Thymus (tissue), 11 donors: ENCODE measurements at regions not wholly inside any gene's neighbourhood (a gene's known extent, or its start where the extent isn't known, plus 50 kb on each side); places are given as distances from the start of the nearest gene placed in this dataset.

Experiments
- DNase-seq, 9 donors: peaks; one replicate each; pipeline ENCODE4 v3.0.0-alpha.2; 2013; ENCODE audit warnings: low spot score in 9 of 9, low read depth in 6 of 9, missing footprints in 1 of 9
- H3K27ac ChIP-seq, 2 donors: one replicate each; pipeline ENCODE4 v1.5.1; 2013; ENCODE audit warnings: control low read depth in 1 of 2, low read depth in 1 of 2, low read length in 1 of 2, mild to moderate bottlenecking in 1 of 2, moderate library complexity in 1 of 2
- H3K27me3 ChIP-seq, 2 donors: one replicate each; pipeline ENCODE4 v1.5.1; 2013; ENCODE audit warnings: low read length in 1 of 2; ENCODE audit not compliant: control insufficient read depth in 2 of 2, insufficient read depth in 1 of 2
- H3K36me3 ChIP-seq, 2 donors: one replicate each; pipeline ENCODE4 v1.5.1; 2013; ENCODE audit warnings: low read length in 1 of 2, mild to moderate bottlenecking in 1 of 2, moderate library complexity in 1 of 2; ENCODE audit not compliant: control insufficient read depth in 2 of 2, insufficient read depth in 2 of 2
- H3K4me1 ChIP-seq, 2 donors: one replicate each; pipeline ENCODE4 v1.5.1; 2013; ENCODE audit warnings: low read length in 2 of 2; ENCODE audit not compliant: control insufficient read depth in 2 of 2, insufficient read depth in 2 of 2
- H3K4me3 ChIP-seq, 2 donors: one replicate each; pipeline ENCODE4 v1.5.1; 2013; ENCODE audit warnings: low read length in 2 of 2, control low read depth in 1 of 2, mild to moderate bottlenecking in 1 of 2
- H3K9me3 ChIP-seq, 2 donors: one replicate each; pipeline ENCODE4 v1.5.1; 2013; ENCODE audit warnings: low read length in 1 of 2, mild to moderate bottlenecking in 1 of 2; ENCODE audit not compliant: control insufficient read depth in 2 of 2, insufficient read depth in 1 of 2
- WGBS: extraction: QIAGEN DNeasy Blood & Tissue Kit; methylation state at CpG from one replicate; pipeline ENCODE4 v1.1.7; 2013; 5-methylcytosine and 5-hydroxymethylcytosine counted together
- donor health status: healthy.

GRCh38 chr10:130751851-130752250, 559.7 kb downstream of the TCERG1L start:
- WGBS = 78% methylated on average over 8 of the region's 8 CpGs
- Histone ChIP-seq H3K4me1 (no peaks in the 10 kb centered on the region), H3K9me3 (no peaks in the 10 kb centered on the region), H3K27ac (no peak overlapping the region), H3K4me3 (no peak overlapping the region), H3K36me3 (no peaks in the 10 kb centered on the region), H3K27me3 (no peaks in the 10 kb centered on the region)
- DNase-seq = no peak

- Histone ChIP-seq H3K36me3 (no peaks in the 10 kb centered on the region), H3K27ac (no peak overlapping the region), H3K27me3 (no peaks in the 10 kb centered on the region), H3K4me1 (no peaks in the 10 kb centered on the region), H3K4me3 (no peak overlapping the region), H3K9me3 (peaks cover 0 to 13% of the 10 kb centered on the region in 2 donors)
- WGBS = 87% methylated on average over 6 of the region's 6 CpGs
- no peak for DNase-seq
These were observed 554.9 kb downstream of the TCERG1L start for GRCh38 chr10:130756651-130757050.

GRCh38 chr10:130757271-130757670, 554.2 kb downstream of the TCERG1L start:
- H3K4me3 ChIP-seq = no peak overlapping the region
- no peak for DNase-seq
- WGBS = 82% methylated on average over 5 of the region's 5 CpGs

GRCh38 chr10:130757821-130758489, 553.6 kb downstream of the TCERG1L start:
- no peak for DNase-seq

More at GRCh38 chr10:130757271-130757670, 554.2 kb downstream of the TCERG1L start:
- H3K27me3 ChIP-seq = no peaks in the 10 kb centered on the region
- H3K4me1 ChIP-seq = no peaks in the 10 kb centered on the region
- no peaks in the 10 kb centered on the region for H3K36me3 ChIP-seq
- H3K27ac ChIP-seq = no peak overlapping the region
- H3K9me3 ChIP-seq = peaks cover 0 to 14% of the 10 kb centered on the region in 2 donors

GRCh38 chr10:130758529-130758928, 553.0 kb downstream of the TCERG1L start:
- no peak for DNase-seq
- H3K9me3 ChIP-seq = peaks cover 0 to 19% of the 10 kb centered on the region in 2 donors
- no peak overlapping the region for H3K4me3 ChIP-seq
- no peaks in the 10 kb centered on the region for H3K36me3 ChIP-seq
- H3K4me1 ChIP-seq = no peaks in the 10 kb centered on the region
- no peak overlapping the region for H3K27ac ChIP-seq
- WGBS = 87% methylated on average over 5 of the region's 5 CpGs
- H3K27me3 ChIP-seq = no peaks in the 10 kb centered on the region

More at GRCh38 chr10:130757821-130758489, 553.6 kb downstream of the TCERG1L start:
- H3K27ac ChIP-seq = no peak overlapping the region
- H3K36me3 ChIP-seq = no peaks in the 10 kb centered on the region
- no peaks in the 10 kb centered on the region for H3K27me3 ChIP-seq
- H3K4me1 ChIP-seq = no peaks in the 10 kb centered on the region
- 84% methylated on average over 17 of the region's 17 CpGs for WGBS
- no peak overlapping the region for H3K4me3 ChIP-seq
- peaks cover 0 to 19% of the 10 kb centered on the region in 2 donors for H3K9me3 ChIP-seq

GRCh38 chr10:130761032-130761575, 550.4 kb downstream of the TCERG1L start:
- no peaks in the 10 kb centered on the region for H3K4me1 ChIP-seq
- no peak overlapping the region for H3K4me3 ChIP-seq
- H3K27me3 ChIP-seq = no peaks in the 10 kb centered on the region
- WGBS = 94% methylated on average over 6 of the region's 6 CpGs
- no peaks in the 10 kb centered on the region for H3K36me3 ChIP-seq
- peaks cover 0 to 22% of the 10 kb centered on the region in 2 donors for H3K9me3 ChIP-seq
- H3K27ac ChIP-seq = no peak overlapping the region
- no peak for DNase-seq

GRCh38 chr10:130761788-130762301, 549.7 kb downstream of the TCERG1L start:
- no peaks in the 10 kb centered on the region for H3K36me3 ChIP-seq
- WGBS = 92% methylated on average over 13 of the region's 13 CpGs
- H3K27ac ChIP-seq = no peak overlapping the region
- no peak for DNase-seq
- H3K4me1 ChIP-seq = no peaks in the 10 kb centered on the region
- H3K27me3 ChIP-seq = no peaks in the 10 kb centered on the region
- peaks cover 0 to 26% of the 10 kb centered on the region in 2 donors for H3K9me3 ChIP-seq
- H3K4me3 ChIP-seq = no peak overlapping the region

GRCh38 chr10:130762491-130762890, 549.0 kb downstream of the TCERG1L start:
- H3K27ac ChIP-seq = no peak overlapping the region
- DNase-seq = no peak
- 83% methylated on average over 6 of the region's 6 CpGs for WGBS

GRCh38 chr10:130763071-130763470, 548.5 kb downstream of the TCERG1L start:
- peaks cover 0 to 38% of the 10 kb centered on the region in 2 donors for H3K9me3 ChIP-seq
- DNase-seq = no peak
- WGBS = 93% methylated on average over 6 of the region's 6 CpGs
- H3K27me3 ChIP-seq = no peaks in the 10 kb centered on the region
- no peak overlapping the region for H3K27ac ChIP-seq
- no peaks in the 10 kb centered on the region for H3K4me1 ChIP-seq
- no peaks in the 10 kb centered on the region for H3K36me3 ChIP-seq
- H3K4me3 ChIP-seq = no peak overlapping the region

More at GRCh38 chr10:130762491-130762890, 549.0 kb downstream of the TCERG1L start:
- Histone ChIP-seq H3K4me1 (no peaks in the 10 kb centered on the region), H3K4me3 (no peak overlapping the region), H3K9me3 (peaks cover 0 to 33% of the 10 kb centered on the region in 2 donors), H3K36me3 (no peaks in the 10 kb centered on the region), H3K27me3 (no peaks in the 10 kb centered on the region)
